Epithelial cell of proximal tubule (primary cell): ENCODE measurements at regions not wholly inside any gene's neighbourhood (a gene's known extent, or its start where the extent isn't known, plus 50 kb on each side); places are given as distances from the start of the nearest gene placed in this dataset.

Source experiments
- DNase-seq: peaks from one replicate; pipeline ENCODE4 v3.0.0-alpha.2; 2011; ENCODE audit warnings: low read depth
- H3K4me3 ChIP-seq: 2 replicates; pipeline ENCODE4 v1.5.1; 2011; ENCODE audit warnings: low read depth, mild to moderate bottlenecking, low read length
- TF ChIP-seq, protein P1 (sequence below): conservative IDR thresholded peaks from 2 replicates; pipeline ENCODE4 v1.5.1; 2012; ENCODE audit warnings: low read depth, mild to moderate bottlenecking, low read length

DNA sequence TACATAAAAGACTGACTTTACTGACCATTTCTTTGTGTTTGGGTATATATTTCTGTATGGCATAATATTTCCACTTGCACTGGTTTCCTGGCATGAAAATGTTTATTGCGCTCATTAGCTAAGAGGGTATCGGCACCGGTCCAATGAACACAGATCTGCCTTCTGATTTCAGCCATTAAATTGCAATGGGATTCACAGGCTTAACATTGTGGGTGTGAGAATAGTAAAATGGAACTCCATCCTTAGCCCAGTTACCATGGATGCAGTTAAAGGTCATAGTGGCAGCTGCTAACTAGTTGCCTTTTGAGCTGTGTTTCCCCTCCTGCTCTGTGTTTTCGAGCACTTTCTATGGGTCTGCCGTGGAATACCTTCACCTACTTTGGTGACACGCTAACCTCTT lies 352.6 kb upstream of the POU3F3 start:
- DNase-seq: no peak
- no peak overlapping the region for H3K4me3 ChIP-seq
- TF ChIP-seq, protein P1, sequence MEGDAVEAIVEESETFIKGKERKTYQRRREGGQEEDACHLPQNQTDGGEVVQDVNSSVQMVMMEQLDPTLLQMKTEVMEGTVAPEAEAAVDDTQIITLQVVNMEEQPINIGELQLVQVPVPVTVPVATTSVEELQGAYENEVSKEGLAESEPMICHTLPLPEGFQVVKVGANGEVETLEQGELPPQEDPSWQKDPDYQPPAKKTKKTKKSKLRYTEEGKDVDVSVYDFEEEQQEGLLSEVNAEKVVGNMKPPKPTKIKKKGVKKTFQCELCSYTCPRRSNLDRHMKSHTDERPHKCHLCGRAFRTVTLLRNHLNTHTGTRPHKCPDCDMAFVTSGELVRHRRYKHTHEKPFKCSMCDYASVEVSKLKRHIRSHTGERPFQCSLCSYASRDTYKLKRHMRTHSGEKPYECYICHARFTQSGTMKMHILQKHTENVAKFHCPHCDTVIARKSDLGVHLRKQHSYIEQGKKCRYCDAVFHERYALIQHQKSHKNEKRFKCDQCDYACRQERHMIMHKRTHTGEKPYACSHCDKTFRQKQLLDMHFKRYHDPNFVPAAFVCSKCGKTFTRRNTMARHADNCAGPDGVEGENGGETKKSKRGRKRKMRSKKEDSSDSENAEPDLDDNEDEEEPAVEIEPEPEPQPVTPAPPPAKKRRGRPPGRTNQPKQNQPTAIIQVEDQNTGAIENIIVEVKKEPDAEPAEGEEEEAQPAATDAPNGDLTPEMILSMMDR: no peak

DNA sequence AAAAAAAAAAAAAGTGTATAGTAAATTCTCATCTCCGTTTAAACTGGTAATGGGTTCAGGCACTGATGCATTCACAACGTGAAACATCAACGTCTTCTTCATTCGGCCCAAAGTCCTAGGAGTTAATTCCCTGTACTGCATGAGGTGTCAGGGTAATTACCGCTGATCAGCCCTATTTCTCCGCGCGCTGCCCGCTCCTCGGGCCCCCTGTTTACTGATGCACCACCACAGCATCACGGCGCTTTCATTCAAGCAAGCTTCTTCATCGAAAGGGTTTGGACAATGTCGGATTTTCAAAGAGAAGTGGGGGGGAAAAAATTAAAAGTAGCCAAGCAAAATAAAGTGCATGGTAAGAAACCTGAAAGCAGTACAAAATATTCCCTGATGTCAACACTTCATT lies 352.0 kb upstream of the POU3F3 start:
- TF ChIP-seq, protein P1: no peak
- no peak for DNase-seq
- H3K4me3 ChIP-seq: no peak overlapping the region

DNA sequence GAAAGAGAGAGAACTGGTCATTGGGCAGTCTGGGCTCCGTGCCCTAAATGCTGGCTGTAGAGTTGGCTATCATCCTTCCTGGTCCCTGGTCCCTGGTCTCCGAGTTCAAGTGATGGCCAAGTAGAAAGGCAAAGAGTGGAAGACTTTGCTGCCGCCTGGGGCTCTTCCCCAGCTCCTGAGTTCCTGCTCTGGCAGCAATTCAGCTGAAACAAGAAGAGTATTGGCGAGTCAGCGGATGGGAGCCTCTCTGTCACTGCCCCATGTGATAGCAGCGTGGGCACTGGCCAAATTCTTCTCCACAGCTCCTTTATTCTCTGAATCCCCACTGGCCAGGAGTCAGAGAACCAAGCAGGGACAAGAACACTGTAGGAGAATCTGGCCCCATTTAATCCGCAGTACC lies 351.0 kb upstream of the POU3F3 start:
- DNase-seq: no peak
- no peak overlapping the region for H3K4me3 ChIP-seq
- TF ChIP-seq, protein P1: no peak

DNA sequence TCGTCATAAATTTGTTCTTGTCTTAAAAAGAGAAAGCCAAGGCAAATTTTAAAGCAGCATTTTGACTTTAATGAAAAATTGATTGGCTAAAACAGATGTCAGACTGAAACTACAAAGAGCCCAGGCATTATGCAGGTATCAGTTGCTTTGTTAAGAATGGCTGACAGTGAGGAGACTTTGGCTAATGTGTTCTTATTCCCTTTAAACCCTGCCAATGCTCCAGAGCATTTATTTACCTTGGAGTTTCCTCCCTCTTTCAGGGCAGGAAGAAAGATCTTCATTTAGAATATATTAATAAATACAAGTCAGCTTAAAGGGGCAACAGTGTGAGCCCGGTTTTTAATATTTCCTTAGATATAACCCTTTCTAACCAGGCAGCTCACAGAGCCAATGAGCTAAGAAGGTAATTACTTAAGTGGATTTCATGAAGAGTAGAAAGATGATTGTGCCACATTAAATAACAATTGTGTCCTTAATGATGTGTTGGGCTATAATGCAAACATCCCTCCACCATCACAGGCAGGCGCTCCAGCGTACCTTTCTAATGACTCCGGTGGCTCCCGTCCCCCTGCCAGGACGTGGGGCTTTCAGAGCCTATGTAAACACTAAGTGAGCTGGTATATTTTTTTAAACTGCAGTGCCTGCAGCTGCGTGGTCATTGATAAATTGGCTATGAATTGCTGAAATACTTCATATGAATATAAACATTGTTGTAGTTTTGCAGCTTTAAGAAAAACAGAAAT lies 349.4 kb upstream of the POU3F3 start:
- DNase-seq: no peak
- TF ChIP-seq, protein P1: no peak
- H3K4me3 ChIP-seq: no peak overlapping the region

DNA sequence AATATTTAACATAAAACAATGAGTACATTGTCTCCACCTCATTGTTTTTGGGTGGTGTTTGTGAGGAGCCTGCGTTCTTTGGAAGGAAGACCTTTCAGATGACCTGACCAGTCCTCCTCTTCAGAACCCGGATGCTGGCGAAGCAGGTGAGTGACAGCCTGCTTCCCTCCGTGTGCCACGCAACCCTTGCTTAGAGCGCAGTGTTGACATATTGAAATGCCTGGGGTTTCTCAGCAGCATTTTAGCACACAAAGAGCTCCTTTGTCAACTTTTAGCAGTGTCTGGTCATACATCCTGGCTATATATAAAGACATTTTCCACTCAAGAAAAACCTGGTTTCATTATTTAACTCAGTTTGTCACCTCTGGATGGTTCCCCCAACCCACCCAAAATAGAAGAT lies 335.7 kb upstream of the POU3F3 start:
- no peak for DNase-seq
- H3K4me3 ChIP-seq: no peak overlapping the region
- TF ChIP-seq, protein P1: no peak

DNA sequence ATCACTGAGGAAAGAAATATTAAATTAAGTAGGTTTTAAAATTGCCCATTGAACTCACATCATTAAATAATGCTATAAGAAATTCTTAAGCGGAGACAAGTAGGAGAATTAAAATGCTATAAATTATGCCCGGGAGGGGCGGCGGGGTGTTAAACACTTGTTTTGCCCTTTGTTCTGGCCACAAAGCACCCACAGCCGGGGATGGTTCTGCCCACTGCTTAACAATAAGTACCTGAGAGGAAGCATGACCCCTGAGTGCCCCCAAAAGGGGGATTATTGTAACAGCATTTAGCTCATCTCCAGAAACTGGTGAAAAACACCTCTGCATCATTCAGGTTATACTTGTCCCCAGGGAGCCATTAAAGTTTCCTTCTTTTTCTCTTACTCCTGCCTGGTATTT lies 332.7 kb upstream of the POU3F3 start:
- DNase-seq: no peak
- TF ChIP-seq, protein P1: no peak
- H3K4me3 ChIP-seq: no peak overlapping the region

DNA sequence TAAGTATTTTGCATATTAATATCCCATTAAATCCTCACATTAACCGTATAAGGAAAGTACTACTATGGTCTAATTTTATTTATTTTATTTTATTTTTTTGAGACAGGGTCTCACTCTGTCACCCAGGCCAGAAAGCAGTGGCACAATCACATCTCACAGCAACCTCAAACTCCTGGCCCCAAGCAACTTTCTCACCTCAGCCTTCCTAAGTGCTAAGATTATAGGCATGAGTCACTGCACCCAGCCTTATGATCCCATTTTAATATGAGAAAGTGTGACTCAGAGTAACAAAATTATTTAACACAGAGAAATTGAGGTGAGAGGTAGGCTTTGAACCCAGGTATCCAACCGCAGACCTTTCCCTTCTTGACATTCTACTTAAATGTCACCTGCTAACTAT lies 330.0 kb upstream of the POU3F3 start:
- no peak overlapping the region for H3K4me3 ChIP-seq
- TF ChIP-seq, protein P1: no peak
- no peak for DNase-seq
